ENCODE measurements at regions not wholly inside any gene's neighbourhood (a gene's known extent, or its start where the extent isn't known, plus 50 kb on each side); places are given as distances from the start of the nearest gene placed in this dataset.

- ATAC-seq: no peak
These were observed 222.9 kb upstream of the AJAP1 start for GRCh38 chr1:4431491-4431890.

GRCh38 chr1:4433075-4433474, 221.3 kb upstream of the AJAP1 start:
- ATAC-seq (no peak), DNase-seq (no peak)

More at GRCh38 chr1:4431491-4431890, 222.9 kb upstream of the AJAP1 start:
- no peak for DNase-seq

GRCh38 chr1:4444086-4444485, 210.3 kb upstream of the AJAP1 start:
- DNase-seq: no peak
- no peak for ATAC-seq

GRCh38 chr1:4447778-4448420, 206.5 kb upstream of the AJAP1 start:
- no peak for DNase-seq
- no peak for ATAC-seq

- DNase-seq (no peak), ATAC-seq (no peak)
These were observed 204.4 kb upstream of the AJAP1 start for GRCh38 chr1:4449972-4450371.

- DNase-seq (no peak), ATAC-seq (no peak)
These were observed 201.7 kb upstream of the AJAP1 start for GRCh38 chr1:4452701-4453100.

- peak; percentile 14 for ATAC-seq
These were observed 194.4 kb upstream of the AJAP1 start for GRCh38 chr1:4460052-4460451.

GRCh38 chr1:4460651-4461050, 193.8 kb upstream of the AJAP1 start:
- DNase-seq: no peak
- ATAC-seq: no peak

More at GRCh38 chr1:4460052-4460451, 194.4 kb upstream of the AJAP1 start:
- no peak for DNase-seq

- DNase-seq (no peak), ATAC-seq (no peak)
These were observed 192.6 kb upstream of the AJAP1 start for GRCh38 chr1:4461726-4462290.

GRCh38 chr1:4462831-4463484, 191.5 kb upstream of the AJAP1 start:
- ATAC-seq: no peak
- DNase-seq: no peak

- DNase-seq (no peak), ATAC-seq (no peak)
These were observed 190.8 kb upstream of the AJAP1 start for GRCh38 chr1:4463631-4464030.

GRCh38 chr1:4464478-4464877, 189.9 kb upstream of the AJAP1 start:
- ATAC-seq (no peak), DNase-seq (no peak)

- DNase-seq (no peak), ATAC-seq (no peak)
These were observed 187.2 kb upstream of the AJAP1 start for GRCh38 chr1:4467241-4467640.

GRCh38 chr1:4468386-4468785, 186.0 kb upstream of the AJAP1 start:
- ATAC-seq: no peak
- DNase-seq: no peak

- ATAC-seq: no peak
- DNase-seq: no peak
These were observed 185.4 kb upstream of the AJAP1 start for GRCh38 chr1:4468804-4469514.

GRCh38 chr1:4476394-4476793, 178.0 kb upstream of the AJAP1 start:
- ATAC-seq (no peak), DNase-seq (no peak)

- DNase-seq (no peak), ATAC-seq (no peak)
These were observed 173.0 kb upstream of the AJAP1 start for GRCh38 chr1:4481451-4481850.

- ATAC-seq (no peak), DNase-seq (no peak)
These were observed 171.9 kb upstream of the AJAP1 start for GRCh38 chr1:4482526-4482925.

GRCh38 chr1:4483021-4483625, 171.3 kb upstream of the AJAP1 start:
- ATAC-seq (no peak), DNase-seq (no peak)

GRCh38 chr1:4485398-4485797, 169.0 kb upstream of the AJAP1 start:
- DNase-seq (no peak), ATAC-seq (no peak)

GRCh38 chr1:4485878-4486277, 168.5 kb upstream of the AJAP1 start:
- no peak for DNase-seq
- ATAC-seq: no peak

- DNase-seq: no peak
- ATAC-seq: no peak
These were observed 167.8 kb upstream of the AJAP1 start for GRCh38 chr1:4486408-4487120.

Measured in stimulated activated naive CD8-positive, alpha-beta T cell treated with anti-CD3 and anti-CD28 coated beads, Interleukin-15, Interleukin-2, amounts not matched to agents 100 U/mL and 50 U/mL, for 24 hours (primary cell).